HG03520 (cell line): ENCODE measurements at regions not wholly inside any gene's neighbourhood (a gene's known extent, or its start where the extent isn't known, plus 50 kb on each side); places are given as distances from the start of the nearest gene placed in this dataset.
"Not testable (repeated sequence)": the region's sequence is repeated elsewhere in the genome, so short reads cannot be mapped to it uniquely, and the experiment has no call there.

Experiments used
- ATAC-seq: cut with Tn5 transposase; IDR thresholded peaks from one replicate; pipeline ENCODE4 v1.9.1; 2021; ENCODE audit warnings: mild to moderate bottlenecking, moderate library complexity; ENCODE audit not compliant: unreplicated experiment

DNA sequence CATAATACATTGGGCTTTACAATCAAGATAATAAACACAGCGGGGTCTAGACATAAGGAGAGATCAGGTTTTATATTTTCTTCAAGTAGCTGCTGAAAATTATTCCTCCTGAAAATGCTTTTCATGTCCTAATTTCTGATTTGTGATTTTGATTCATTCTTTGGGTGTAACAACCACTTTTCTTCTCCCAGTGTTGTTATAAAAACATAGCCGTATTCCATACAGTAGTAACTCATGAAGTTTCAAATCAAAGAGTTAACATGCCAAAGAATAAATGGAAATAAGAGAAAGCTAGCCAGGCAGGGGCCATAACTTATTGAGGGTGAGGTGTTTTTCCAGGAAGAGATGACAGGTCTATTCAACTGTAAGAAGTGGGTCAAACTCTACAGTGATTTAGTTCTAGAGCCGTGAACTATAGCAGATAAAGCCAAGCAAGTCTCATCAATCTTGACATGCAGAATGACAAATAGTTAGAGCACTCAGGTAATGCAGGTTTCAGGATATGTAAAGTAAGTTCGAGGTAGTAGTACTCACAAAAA lies 934.4 kb upstream of the SLITRK1 start:
- no peak for ATAC-seq

GRCh38 chr13:84812789-84813188 lies 930.5 kb upstream of the SLITRK1 start:
- ATAC-seq, result no peak

DNA sequence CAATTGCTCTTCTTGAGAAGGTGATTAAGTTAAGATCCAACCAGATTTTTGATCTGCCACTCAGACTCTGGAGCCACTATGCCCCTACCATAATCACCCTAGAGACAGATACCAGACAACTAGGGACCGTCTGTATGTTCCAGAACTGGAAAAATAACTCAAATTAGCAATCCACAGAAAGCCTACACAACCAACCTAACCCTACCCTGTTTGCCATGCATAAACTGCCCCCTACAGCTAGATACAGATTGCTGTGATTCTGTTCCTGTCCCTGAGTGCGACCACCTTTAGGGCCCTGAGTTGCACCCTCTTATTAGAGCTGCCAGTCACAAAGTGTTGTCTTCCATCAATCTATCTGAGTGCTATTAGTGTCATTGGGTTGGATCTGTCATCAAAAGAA lies 929.8 kb upstream of the SLITRK1 start:
- ATAC-seq, result no peak

DNA sequence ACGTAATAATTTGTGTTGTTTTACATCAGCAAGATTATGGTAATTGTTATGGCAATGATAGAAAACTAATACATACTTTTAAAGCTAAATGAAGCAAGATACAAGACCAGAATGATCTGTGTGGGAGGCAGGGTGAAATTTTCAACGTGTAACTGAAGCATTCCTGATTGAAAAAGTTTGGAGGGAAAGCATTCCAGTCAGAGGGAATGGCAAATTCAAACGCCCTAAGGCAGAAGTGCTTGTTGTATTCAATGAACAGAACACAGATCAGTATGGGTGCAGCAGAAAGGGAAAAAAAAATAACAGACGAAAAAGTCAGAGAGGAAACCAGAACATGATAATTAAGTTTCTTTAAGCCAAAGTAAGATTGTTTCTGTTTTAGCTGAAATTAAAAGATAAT lies 928.5 kb upstream of the SLITRK1 start:
- ATAC-seq, result no peak

DNA sequence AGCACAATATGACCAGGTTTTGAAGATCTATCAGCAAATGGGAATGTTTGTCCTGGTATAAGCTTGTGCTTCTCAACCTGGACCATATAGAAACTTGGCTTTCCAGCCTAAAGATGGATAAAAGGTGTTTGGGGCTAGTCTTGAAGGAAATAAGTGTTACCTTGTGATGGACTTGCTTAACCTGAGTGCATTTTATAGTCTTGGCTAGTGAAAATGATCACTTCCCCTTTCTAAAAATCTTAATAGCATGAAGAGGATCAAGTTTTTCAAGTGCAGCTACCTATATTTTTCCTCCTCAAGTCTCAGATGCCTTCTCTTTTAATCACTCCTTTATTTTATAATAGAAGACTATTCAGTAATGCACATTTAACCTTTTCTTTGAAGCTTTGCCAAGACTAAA lies 919.8 kb upstream of the SLITRK1 start:
- no peak for ATAC-seq

DNA sequence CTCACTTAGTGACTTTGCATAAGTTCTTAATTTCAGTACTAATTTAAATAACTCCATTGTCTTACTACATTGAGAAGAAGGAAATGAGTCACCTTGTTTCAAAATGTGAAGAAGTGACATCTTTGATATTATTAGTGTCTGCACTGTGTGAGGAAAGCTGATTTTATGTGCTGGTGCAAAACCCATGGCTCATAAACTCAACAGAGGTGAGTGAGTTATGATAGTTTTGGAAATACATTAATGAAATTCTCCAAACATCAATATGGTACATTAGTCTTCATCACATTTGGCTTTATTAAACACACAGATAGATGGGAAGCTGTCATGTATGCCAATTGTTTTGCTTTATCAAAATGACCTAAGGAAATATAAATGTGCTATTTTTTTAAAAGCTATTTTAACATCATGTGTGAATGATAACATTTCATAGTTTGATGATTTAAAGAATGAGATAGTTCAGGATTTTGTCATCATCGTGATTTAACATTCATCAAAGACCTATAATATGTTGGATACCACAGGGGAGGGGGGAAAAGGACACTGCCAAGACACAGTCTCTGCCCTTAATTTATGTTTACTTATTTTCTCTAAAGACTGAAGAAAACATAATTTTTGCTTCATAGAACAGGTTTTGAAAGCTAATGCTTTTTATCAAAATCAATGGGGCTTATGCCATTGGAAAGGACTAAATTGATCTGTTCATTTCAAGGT lies 902.3 kb upstream of the SLITRK1 start:
- ATAC-seq, result no peak

- no peak for ATAC-seq
Observed at GRCh38 chr13:84777316-84777715, 895.0 kb upstream of the SLITRK1 start.

- no peak for ATAC-seq
Observed at GRCh38 chr13:84776593-84776992, 894.3 kb upstream of the SLITRK1 start.

DNA sequence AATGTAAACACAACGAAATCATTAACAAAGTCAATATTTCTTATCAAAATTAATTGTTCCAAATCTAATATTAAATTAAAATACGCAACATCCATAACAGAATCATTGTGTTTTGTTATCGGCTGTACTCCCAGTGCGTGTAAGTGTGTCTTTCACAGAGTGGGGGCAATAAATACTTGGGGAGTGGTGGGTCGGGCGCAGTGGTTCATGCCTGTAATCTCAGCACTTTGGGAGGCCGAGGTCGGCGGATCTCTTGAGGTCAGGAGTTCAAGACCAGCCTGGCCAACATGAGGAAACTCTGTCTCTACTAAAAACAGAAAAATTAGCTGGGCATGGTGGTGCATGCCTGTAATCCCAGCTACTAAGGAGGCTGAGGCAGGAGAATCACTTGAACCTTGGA lies 893.6 kb upstream of the SLITRK1 start:
- ATAC-seq, result not testable (repeated sequence)

DNA sequence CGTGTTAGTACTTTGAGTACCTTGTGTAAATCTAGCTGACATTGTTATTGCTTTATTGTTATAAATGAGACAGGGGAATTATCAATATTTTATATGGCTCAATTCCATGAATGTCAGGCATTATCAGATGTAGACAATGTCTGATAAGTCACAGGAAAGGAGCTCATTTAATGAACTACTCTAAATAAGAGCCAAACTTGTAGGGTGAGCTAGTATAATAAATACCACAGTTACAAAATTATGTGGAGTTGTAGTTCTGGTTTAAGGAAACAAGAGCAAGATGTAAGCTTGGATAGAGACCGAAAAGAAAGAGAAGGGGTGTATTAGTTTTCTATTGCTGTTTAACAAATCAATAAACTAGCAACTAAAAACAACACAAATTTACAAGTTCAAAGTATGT lies 891.8 kb upstream of the SLITRK1 start:
- no peak for ATAC-seq

DNA sequence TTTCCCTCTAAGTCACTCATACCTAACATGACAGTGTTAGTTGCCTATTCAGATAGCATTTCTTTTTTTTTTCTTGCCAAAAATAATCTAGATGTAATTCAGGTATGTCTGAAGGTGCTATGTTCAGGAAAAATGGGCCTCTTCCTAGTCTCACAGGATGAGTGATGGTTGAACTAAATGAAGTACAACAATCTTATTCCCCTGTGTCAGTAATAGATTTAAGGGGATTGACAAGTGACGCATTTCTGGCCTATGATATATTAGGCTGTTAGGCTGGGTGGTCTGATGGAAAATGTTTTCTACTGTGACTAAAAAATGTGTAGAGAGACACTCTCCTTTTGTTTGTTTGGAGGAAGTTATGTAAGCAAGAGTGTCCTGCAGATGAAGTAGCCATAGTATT lies 878.7 kb upstream of the SLITRK1 start:
- ATAC-seq, result no peak

- no peak for ATAC-seq
Observed at GRCh38 chr13:84749126-84749525, 866.9 kb upstream of the SLITRK1 start.

DNA sequence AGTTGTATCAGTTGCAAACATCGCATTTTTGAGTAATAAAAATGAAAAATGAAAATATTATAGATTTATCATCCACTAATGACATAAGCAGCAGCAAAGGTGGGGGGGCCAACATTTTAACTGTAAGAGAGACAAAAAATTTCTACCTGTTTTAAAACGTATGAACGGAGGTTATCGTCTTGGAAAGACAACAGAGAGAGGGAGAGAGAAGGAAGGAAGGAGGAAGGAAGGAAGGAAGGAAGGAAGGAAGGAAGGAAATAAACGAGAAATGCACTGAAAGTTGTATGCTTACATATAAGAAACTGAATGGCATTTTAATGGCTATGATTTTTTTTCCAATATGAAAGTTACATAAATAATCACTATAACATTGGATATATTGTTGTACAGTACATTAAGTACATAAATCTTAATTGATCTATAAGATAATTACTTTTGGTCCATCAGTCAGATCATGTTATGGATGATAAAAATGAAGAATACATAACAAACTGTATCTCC lies 862.8 kb upstream of the SLITRK1 start:
- ATAC-seq, result no peak

DNA sequence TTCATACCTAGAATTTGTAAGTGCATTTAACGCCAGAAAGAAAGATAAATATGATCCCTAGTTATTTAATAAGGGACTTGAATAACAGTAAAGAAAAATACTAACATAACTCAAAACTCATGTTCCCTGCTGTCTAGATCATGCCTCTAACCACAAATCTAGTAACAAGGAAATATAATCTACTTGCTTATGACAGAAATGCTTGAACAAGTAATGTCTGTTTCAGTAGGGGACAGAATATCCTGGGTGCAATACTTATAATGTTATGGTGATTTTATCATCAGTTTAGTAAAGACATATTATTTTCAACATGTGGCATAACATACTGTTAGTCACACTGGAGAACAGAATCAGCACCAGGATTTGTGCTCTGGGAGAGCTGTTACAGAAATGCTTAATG lies 861.9 kb upstream of the SLITRK1 start:
- ATAC-seq, result no peak

GRCh38 chr13:84741253-84741652 lies 859.0 kb upstream of the SLITRK1 start:
- ATAC-seq, result no peak

DNA sequence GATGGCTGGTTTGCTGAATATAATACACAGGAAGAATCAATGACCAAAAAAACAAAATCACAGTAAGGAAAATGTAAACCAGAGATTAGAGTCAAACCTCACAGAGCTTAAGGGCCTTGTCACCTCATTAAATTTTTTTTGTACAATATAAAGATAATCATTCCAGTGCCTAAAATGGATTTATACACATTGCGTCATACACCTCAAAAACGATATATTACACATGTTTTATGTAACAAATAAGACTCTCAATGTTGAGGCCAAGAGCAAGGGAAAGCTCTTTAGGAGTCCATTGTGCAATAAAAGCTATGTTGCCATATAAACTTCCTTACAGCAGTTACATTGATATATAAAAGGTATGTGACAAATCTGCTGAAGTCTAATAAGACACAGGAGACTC lies 856.7 kb upstream of the SLITRK1 start:
- no peak for ATAC-seq

DNA sequence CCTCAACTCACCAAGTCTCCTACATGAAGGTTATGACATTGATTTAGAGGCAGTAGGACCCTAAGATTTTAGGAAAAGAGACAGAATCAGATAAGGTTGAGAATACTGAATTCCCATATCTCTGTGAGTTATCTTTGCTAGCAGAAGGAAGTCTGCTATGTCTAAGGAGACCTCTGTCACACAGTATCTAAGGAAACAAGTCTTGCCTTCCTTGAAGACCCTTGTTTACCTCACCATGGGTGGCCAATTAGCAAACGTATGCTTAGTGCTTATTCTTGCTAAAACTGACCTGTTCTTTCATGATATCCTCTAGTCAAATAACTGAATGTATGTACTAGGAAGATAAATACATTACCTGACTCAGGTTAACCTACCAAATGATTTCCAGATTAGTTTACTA lies 855.4 kb upstream of the SLITRK1 start:
- ATAC-seq, result no peak

DNA sequence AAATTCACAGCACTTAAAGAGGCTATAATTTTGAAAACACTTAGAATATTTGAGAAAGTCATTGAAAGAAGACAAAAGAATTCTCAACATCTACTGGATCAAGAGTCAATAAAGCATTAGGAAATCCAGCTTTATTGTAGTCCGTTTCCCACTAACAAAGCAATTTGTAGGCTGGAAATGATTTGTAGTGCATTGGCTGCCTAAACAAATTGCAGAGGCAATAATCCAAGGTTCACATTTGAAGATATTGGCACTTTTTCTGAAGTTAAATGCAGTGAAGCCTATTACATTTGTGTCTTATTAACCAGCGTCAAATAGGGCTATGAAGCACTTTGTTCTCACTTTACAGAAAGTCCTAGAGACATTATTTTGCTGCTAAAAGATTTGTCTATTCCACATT lies 848.1 kb upstream of the SLITRK1 start:
- no peak for ATAC-seq

DNA sequence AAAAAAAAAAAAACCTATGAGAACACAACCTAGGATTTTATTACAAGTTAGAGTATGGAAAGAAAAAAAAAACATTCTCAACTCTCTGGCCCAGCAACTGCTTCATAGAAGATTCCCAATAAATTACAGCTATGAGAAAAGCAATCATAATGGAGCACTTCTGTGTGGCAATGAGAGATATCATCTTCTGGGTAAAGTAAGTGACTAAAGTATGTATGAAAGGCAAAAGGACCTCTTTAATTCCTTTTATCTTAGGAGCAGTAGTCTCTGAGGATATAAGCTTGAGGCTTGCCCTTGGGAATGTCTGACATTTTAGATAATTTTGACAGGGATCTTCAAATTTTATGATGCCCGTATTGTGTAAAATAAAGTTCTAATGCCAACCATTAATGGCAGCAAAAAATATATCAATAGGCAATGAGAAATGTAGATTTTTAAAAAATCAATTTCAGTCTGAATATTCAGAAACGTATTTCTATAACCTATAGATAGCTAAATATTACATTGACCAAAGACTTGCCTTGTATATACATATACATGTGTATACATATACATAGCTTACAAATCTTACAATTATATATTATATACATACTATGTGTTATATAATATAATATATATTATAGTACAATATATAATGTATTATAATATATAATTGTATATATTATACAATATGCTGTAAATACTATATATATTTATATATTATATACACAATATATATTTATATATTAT lies 823.9 kb upstream of the SLITRK1 start:
- no peak for ATAC-seq

DNA sequence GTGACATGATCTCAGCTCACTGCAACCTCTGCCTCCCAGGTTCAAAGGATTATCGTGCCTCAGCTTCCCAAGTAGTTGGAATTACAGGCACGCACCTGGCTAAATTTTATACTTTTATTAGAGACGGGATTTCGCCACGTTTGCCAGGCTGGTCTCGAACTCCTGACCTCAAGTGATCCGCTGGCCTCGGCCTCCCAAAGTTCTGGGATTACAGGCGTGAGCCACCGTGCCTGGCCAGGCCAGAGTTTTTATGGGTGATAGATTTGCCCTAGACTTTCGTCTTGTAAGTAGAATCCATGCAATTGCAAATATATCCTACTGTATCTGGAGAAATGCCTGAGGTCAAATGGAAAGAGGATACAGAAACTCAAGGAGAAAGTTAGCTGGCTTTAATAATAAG lies 819.9 kb upstream of the SLITRK1 start:
- no peak for ATAC-seq

DNA sequence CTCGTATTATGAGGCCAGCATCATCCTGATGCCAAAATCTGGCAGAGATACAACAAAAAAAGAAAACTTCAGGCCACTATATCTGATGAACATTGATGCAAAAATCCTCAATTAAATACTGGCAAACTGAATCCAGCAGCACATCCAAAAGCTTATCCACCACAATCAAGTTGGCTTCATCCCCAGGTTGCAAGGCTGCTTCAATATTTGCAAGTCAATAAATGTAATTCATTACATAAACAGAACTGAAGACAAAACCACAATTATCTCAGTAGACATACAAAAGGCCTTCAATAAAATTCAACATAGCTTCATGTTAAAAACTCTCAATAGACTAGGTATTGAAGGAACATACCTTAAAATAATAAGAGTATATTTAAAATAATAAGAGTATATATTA lies 815.3 kb upstream of the SLITRK1 start:
- not testable (repeated sequence) for ATAC-seq

DNA sequence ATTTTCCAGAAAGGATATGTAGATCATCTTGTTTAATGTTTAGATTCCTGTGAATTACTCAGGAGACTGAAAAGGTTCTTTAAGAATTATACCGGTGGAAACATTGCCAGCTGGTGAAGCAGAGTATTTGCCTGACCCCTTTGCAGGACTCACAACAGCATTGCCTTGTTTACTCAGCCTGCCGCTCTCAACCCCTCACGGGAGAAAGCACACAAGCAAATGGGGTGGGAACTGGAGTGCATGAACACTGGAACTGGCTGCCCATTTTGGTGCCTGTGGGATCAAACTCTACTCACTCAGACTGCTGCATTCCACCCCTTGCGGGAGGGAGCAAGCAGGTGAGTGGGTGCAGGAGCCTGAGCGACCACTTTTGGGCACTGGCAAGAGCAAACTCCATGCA lies 804.7 kb upstream of the SLITRK1 start:
- no peak for ATAC-seq
